Activated naive CD8-positive, alpha-beta T cell treated with anti-CD3 and anti-CD28 coated beads, Interleukin-2, amount 50 U/mL, for 24 hours (primary cell): ENCODE measurements at regions not wholly inside any gene's neighbourhood (a gene's known extent, or its start where the extent isn't known, plus 50 kb on each side); places are given as distances from the start of the nearest gene placed in this dataset.
"Not testable (repeated sequence)": the region's sequence is repeated elsewhere in the genome, so short reads cannot be mapped to it uniquely, and the experiment has no call there.

Experiments
- ATAC-seq: fragments of 150-1000 bp; cut with Tn5 transposase; one replicate; pipeline ENCODE4 v1.10.0; 2021
- DNase-seq: peaks from one replicate; pipeline ENCODE4 v3.0.0; 2021
- H3K27ac Mint-ChIP-seq: one replicate; pipeline ENCODE4 v1.8.0; 2021; ENCODE audit warnings: mild to moderate bottlenecking, mixed read lengths
- H3K27me3 Mint-ChIP-seq: one replicate; pipeline ENCODE4 v1.8.0; 2021; ENCODE audit warnings: mixed read lengths
- H3K36me3 Mint-ChIP-seq: one replicate; pipeline ENCODE4 v1.8.0; 2021; ENCODE audit warnings: low read depth, mixed read lengths
- H3K4me1 Mint-ChIP-seq: one replicate; pipeline ENCODE4 v1.8.0; 2021; ENCODE audit warnings: mixed read lengths
- H3K4me3 Mint-ChIP-seq: one replicate; pipeline ENCODE4 v1.8.0; 2021; ENCODE audit warnings: mild to moderate bottlenecking, moderate library complexity, mixed read lengths
- H3K9me3 Mint-ChIP-seq: one replicate; pipeline ENCODE4 v1.8.0; 2021; ENCODE audit warnings: mixed read lengths

- no peaks in the 10 kb centered on the region for H3K36me3 Mint-ChIP-seq
- no peak for DNase-seq
- H3K27ac Mint-ChIP-seq = no peak overlapping the region
- no peaks in the 10 kb centered on the region for H3K4me1 Mint-ChIP-seq
- H3K9me3 Mint-ChIP-seq = no peaks in the 10 kb centered on the region
- H3K4me3 Mint-ChIP-seq = no peak overlapping the region
- peaks cover 1% of the 10 kb centered on the region for H3K27me3 Mint-ChIP-seq
- no peak for ATAC-seq
These were observed 78.3 kb upstream of the ZPLD1 start for GRCh38 chr3:102356506-102356905.

- not testable (repeated sequence) for DNase-seq, H3K36me3 Mint-ChIP-seq, H3K4me3 Mint-ChIP-seq, H3K4me1 Mint-ChIP-seq, H3K27me3 Mint-ChIP-seq, ATAC-seq, H3K27ac Mint-ChIP-seq, H3K9me3 Mint-ChIP-seq
These were observed 77.5 kb upstream of the ZPLD1 start for GRCh38 chr3:102357313-102357712.

- no peak overlapping the region for H3K27ac Mint-ChIP-seq
- H3K9me3 Mint-ChIP-seq = peaks cover 17% of the 10 kb centered on the region
- no peaks in the 10 kb centered on the region for H3K36me3 Mint-ChIP-seq
- no peak for DNase-seq
- peaks cover 2% of the 10 kb centered on the region for H3K27me3 Mint-ChIP-seq
- H3K4me3 Mint-ChIP-seq = no peak overlapping the region
- ATAC-seq = no peak
- H3K4me1 Mint-ChIP-seq = no peaks in the 10 kb centered on the region
These were observed 74.5 kb upstream of the ZPLD1 start for GRCh38 chr3:102360183-102360860.

- H3K4me3 Mint-ChIP-seq = no peak overlapping the region
- DNase-seq = no peak
- no peaks in the 10 kb centered on the region for H3K36me3 Mint-ChIP-seq
- H3K4me1 Mint-ChIP-seq = no peaks in the 10 kb centered on the region
- peaks cover 18% of the 10 kb centered on the region for H3K9me3 Mint-ChIP-seq
- no peak for ATAC-seq
- no peak overlapping the region for H3K27ac Mint-ChIP-seq
- peaks cover 2% of the 10 kb centered on the region for H3K27me3 Mint-ChIP-seq
These were observed 73.7 kb upstream of the ZPLD1 start for GRCh38 chr3:102361101-102361500.

GRCh38 chr3:102366116-102366515 is 68.7 kb upstream of the ZPLD1 start:
- not testable (repeated sequence) for H3K4me3 Mint-ChIP-seq, H3K27me3 Mint-ChIP-seq
- H3K9me3 Mint-ChIP-seq = peaks cover 18% of the 10 kb centered on the region

GRCh38 chr3:102374863-102375634 is 59.8 kb upstream of the ZPLD1 start:
- peaks cover 2% of the 10 kb centered on the region for H3K27me3 Mint-ChIP-seq
- H3K4me1 Mint-ChIP-seq = no peaks in the 10 kb centered on the region
- no peak for DNase-seq
- no peaks in the 10 kb centered on the region for H3K9me3 Mint-ChIP-seq
- H3K27ac Mint-ChIP-seq = no peak overlapping the region
- no peak overlapping the region for H3K4me3 Mint-ChIP-seq
- H3K36me3 Mint-ChIP-seq = no peaks in the 10 kb centered on the region
- ATAC-seq = peak; percentile 49

More at GRCh38 chr3:102366116-102366515, 68.7 kb upstream of the ZPLD1 start:
- not testable (repeated sequence) for H3K27ac Mint-ChIP-seq, H3K36me3 Mint-ChIP-seq, H3K4me1 Mint-ChIP-seq, DNase-seq, ATAC-seq

- H3K4me3 Mint-ChIP-seq = no peak overlapping the region
- H3K4me1 Mint-ChIP-seq = no peaks in the 10 kb centered on the region
- H3K27ac Mint-ChIP-seq = no peak overlapping the region
- DNase-seq = no peak
- ATAC-seq = no peak
- no peaks in the 10 kb centered on the region for H3K9me3 Mint-ChIP-seq
- no peaks in the 10 kb centered on the region for H3K36me3 Mint-ChIP-seq
- peaks cover under 1% of the 10 kb centered on the region for H3K27me3 Mint-ChIP-seq
These were observed 56.6 kb upstream of the ZPLD1 start for GRCh38 chr3:102378216-102378615.

GRCh38 chr3:102382201-102382600 is 52.6 kb upstream of the ZPLD1 start:
- not testable (repeated sequence) for H3K4me1 Mint-ChIP-seq, H3K4me3 Mint-ChIP-seq, H3K27ac Mint-ChIP-seq, H3K9me3 Mint-ChIP-seq, H3K27me3 Mint-ChIP-seq, H3K36me3 Mint-ChIP-seq, ATAC-seq, DNase-seq
